HK-2 (cell line): ENCODE measurements at regions not wholly inside any gene's neighbourhood (a gene's known extent, or its start where the extent isn't known, plus 50 kb on each side); places are given as distances from the start of the nearest gene placed in this dataset.

Source experiments
- DNase-seq: peaks from one replicate; pipeline ENCODE4 v3.0.0-alpha.2; 2018; ENCODE audit not compliant: unreplicated experiment

- no peak for DNase-seq
Measured at GRCh38 chr1:5812295-5812694, 179.9 kb downstream of the NPHP4 start.

GRCh38 chr1:5811419-5811818 is 180.8 kb downstream of the NPHP4 start:
- no peak for DNase-seq

- DNase-seq, result no peak
Measured at GRCh38 chr1:5810553-5811270, 181.5 kb downstream of the NPHP4 start.

- no peak for DNase-seq
Measured at GRCh38 chr1:5810131-5810530, 182.1 kb downstream of the NPHP4 start.

GRCh38 chr1:5809207-5809788 is 182.9 kb downstream of the NPHP4 start:
- no peak for DNase-seq

GRCh38 chr1:5803851-5804250 is 188.4 kb downstream of the NPHP4 start:
- DNase-seq, result no peak

- DNase-seq, result no peak
Measured at GRCh38 chr1:5802606-5803005, 189.6 kb downstream of the NPHP4 start.

- no peak for DNase-seq
Measured at GRCh38 chr1:5798904-5799303, 193.3 kb downstream of the NPHP4 start.

- DNase-seq, result no peak
Measured at GRCh38 chr1:5798151-5798730, 194.0 kb downstream of the NPHP4 start.

GRCh38 chr1:5796028-5796427 is 196.2 kb downstream of the NPHP4 start:
- no peak for DNase-seq

- no peak for DNase-seq
Measured at GRCh38 chr1:5794279-5794678, 197.9 kb downstream of the NPHP4 start.

GRCh38 chr1:5793516-5793915 is 198.7 kb downstream of the NPHP4 start:
- DNase-seq, result no peak

- no peak for DNase-seq
Measured at GRCh38 chr1:5781079-5781478, 211.1 kb downstream of the NPHP4 start.

GRCh38 chr1:5780324-5780716 is 211.9 kb downstream of the NPHP4 start:
- no peak for DNase-seq

GRCh38 chr1:5779608-5780323 is 212.5 kb downstream of the NPHP4 start:
- DNase-seq, result no peak

GRCh38 chr1:5776035-5776550 is 216.1 kb downstream of the NPHP4 start:
- no peak for DNase-seq

GRCh38 chr1:5774019-5774418 is 218.2 kb downstream of the NPHP4 start:
- no peak for DNase-seq

GRCh38 chr1:5771788-5772187 is 220.4 kb downstream of the NPHP4 start:
- no peak for DNase-seq

- no peak for DNase-seq
Measured at GRCh38 chr1:5770981-5771765, 221.1 kb downstream of the NPHP4 start.

- no peak for DNase-seq
Measured at GRCh38 chr1:5769760-5770159, 222.5 kb downstream of the NPHP4 start.

- DNase-seq, result no peak
Measured at GRCh38 chr1:5769146-5769545, 223.1 kb downstream of the NPHP4 start.

- no peak for DNase-seq
Measured at GRCh38 chr1:5768014-5768413, 224.2 kb downstream of the NPHP4 start.
